HCT116 (cell line): ENCODE measurements at regions not wholly inside any gene's neighbourhood (a gene's known extent, or its start where the extent isn't known, plus 50 kb on each side); places are given as distances from the start of the nearest gene placed in this dataset.

Source experiments
- ATAC-seq: fragments of 200-7000 bp; cut with Tn5 transposase; 2 replicates; pipeline ENCODE4 v1.9.1; 2020; ENCODE audit warnings: mild to moderate bottlenecking, moderate library complexity
- BruUV-seq: library from RNA; stranded (reverse); fragments of 400-500 nt; replicated peaks from 2 replicates; lab custom pipeline; 2021; lab: Mats Ljungman, UMichigan
- CTCF ChIA-PET: fragments of 300-600 bp; sonication (Branson Sonifier 250); formaldehyde crosslinking; loops from one replicate; lab custom pipeline; 2021; ENCODE audit warnings: antibody characterized with exemption; lab: Charles Lee
- POLR2A ChIA-PET: fragments of 300-600, 350-600 bp; sonication (Branson Sonifier 250); formaldehyde crosslinking; loops from one replicate; lab custom pipeline; 2021; ENCODE audit warnings: antibody characterized with exemption; lab: Charles Lee
- RAD21 ChIA-PET, 2 experiments: fragments of 300-600 bp; sonication (Branson Sonifier 250); formaldehyde crosslinking; loops; one replicate each; lab custom pipeline; 2023; ENCODE audit warnings: low total read pairs in 2 of 2; ENCODE audit not compliant: uncharacterized antibody in 2 of 2, unreplicated experiment in 2 of 2, low non-redundant PET in 1 of 2; lab: Charles Lee
- DNase-seq: peaks from one replicate; pipeline ENCODE4 v3.0.0-alpha.2; 2010; ENCODE audit warnings: low read depth, low spot score
- H2AFZ ChIP-seq: fragments of 200-600 bp; shearing (Covaris generic), sonication (generic); 2 replicates; pipeline ENCODE4 v1.6.1; 2017; ENCODE audit warnings: low read depth, mixed run types, mixed read lengths, antibody characterized with exemption, low read length; ENCODE audit not compliant: poor library complexity, severe bottlenecking
- H3K27ac ChIP-seq: 2 replicates; pipeline ENCODE4 v1.5.1; 2012; ENCODE audit warnings: low read depth, low read length
- H3K27me3 ChIP-seq: fragments of 200-600 bp; sonication (generic); 2 replicates; pipeline ENCODE4 v1.6.1; 2016; ENCODE audit warnings: mixed run types, low read length, mixed read lengths; ENCODE audit not compliant: insufficient read depth
- H3K36me3 ChIP-seq, 2 experiments: fragments of 200-500 bp in 1 of 2; fragments of 200-600 bp in 1 of 2; sonication (Bioruptor generic) in 1 of 2; sonication (generic) in 1 of 2; 2 replicates each; pipeline versions ENCODE4 v1.5.1 to v1.6.1; 2014 to 2016; ENCODE audit warnings: low read length in 2 of 2, inconsistent platforms in 1 of 2, mixed read lengths in 1 of 2, mixed run types in 1 of 2; ENCODE audit not compliant: insufficient read depth in 2 of 2, control insufficient read depth in 1 of 2
- H3K4me1 ChIP-seq, 2 experiments: fragments of 200-600 bp in 1 of 2; sonication (generic) in 1 of 2; 2 replicates each; pipeline versions ENCODE4 v1.5.1 to v1.6.1; 2012 to 2017; ENCODE audit warnings: low read length in 2 of 2, inconsistent platforms in 1 of 2, mild to moderate bottlenecking in 1 of 2, mixed read lengths in 1 of 2, mixed run types in 1 of 2, moderate library complexity in 1 of 2; ENCODE audit not compliant: insufficient read depth in 2 of 2, control insufficient read depth in 1 of 2
- H3K4me2 ChIP-seq: fragments of 200-600 bp; sonication (generic); 2 replicates; pipeline ENCODE4 v1.6.1; 2017; ENCODE audit warnings: mixed run types, low read length, mixed read lengths
- H3K4me3 ChIP-seq, 2 experiments: fragments of 200-600 bp in 1 of 2; sonication (generic) in 1 of 2; replicated peaks in 1 of 2; 2 replicates each; pipeline ENCODE4 v1.5.1; 2011 to 2016; ENCODE audit warnings: low read length in 2 of 2, control low read depth in 1 of 2, low read depth in 1 of 2, mild to moderate bottlenecking in 1 of 2, mixed read lengths in 1 of 2, mixed run types in 1 of 2
- H3K79me2 ChIP-seq: fragments of 200-600 bp; sonication (generic); 2 replicates; pipeline ENCODE4 v1.6.1; 2017; ENCODE audit warnings: mild to moderate bottlenecking, mixed run types, low read length, moderate library complexity, mixed read lengths; ENCODE audit not compliant: insufficient read depth
- H3K9ac ChIP-seq: fragments of 200-600 bp; sonication (generic); 2 replicates; pipeline ENCODE4 v1.6.1; 2016; ENCODE audit warnings: low read length, mixed read lengths
- H3K9me2 ChIP-seq: fragments of 200-600 bp; sonication (generic), shearing (Covaris generic); 2 replicates; pipeline ENCODE4 v1.6.1; 2017; ENCODE audit warnings: mixed run types, mild to moderate bottlenecking, moderate library complexity; ENCODE audit not compliant: insufficient read depth
- H3K9me3 ChIP-seq, 2 experiments: fragments of 200-500 bp in 1 of 2; fragments of 200-600 bp in 1 of 2; sonication (Bioruptor generic) in 1 of 2; sonication (generic) in 1 of 2; 2 replicates each; pipeline ENCODE4 v1.6.1; 2014 to 2017; ENCODE audit warnings: low read length in 2 of 2, mixed read lengths in 2 of 2, inconsistent platforms in 1 of 2, low read depth in 1 of 2, mild to moderate bottlenecking in 1 of 2, mixed run types in 1 of 2, moderate library complexity in 1 of 2; ENCODE audit not compliant: control insufficient read depth in 1 of 2, insufficient read depth in 1 of 2
- H4K20me1 ChIP-seq: fragments of 200-600 bp; sonication (generic), shearing (Covaris generic); 2 replicates; pipeline ENCODE4 v1.6.1; 2017; ENCODE audit warnings: mixed run types, mild to moderate bottlenecking, moderate library complexity; ENCODE audit not compliant: insufficient read depth
- CEBPB ChIP-seq: IDR thresholded peaks from 2 replicates; pipeline ENCODE4 v1.6.1; 2012; ENCODE audit warnings: low read depth
- JUND ChIP-seq: IDR thresholded peaks from 2 replicates; pipeline ENCODE4 v1.6.1; 2012
- SIN3A ChIP-seq: IDR thresholded peaks from 2 replicates; pipeline ENCODE4 v1.6.1; 2012; ENCODE audit warnings: low read depth
- SP1 ChIP-seq: IDR thresholded peaks from 2 replicates; pipeline ENCODE4 v1.6.1; 2012; ENCODE audit warnings: low read depth
- intact Hi-C: fragments of 100-400 bp; cut with micrococcal nuclease; formaldehyde crosslinking; loops from 2 replicates; pipeline ENCODE4 v1.10.0; 2022
- TF ChIP-seq, protein P1 (sequence below): IDR thresholded peaks from 2 replicates; pipeline ENCODE4 v1.6.1; 2012
- TF ChIP-seq, protein P2 (sequence below): IDR thresholded peaks from 2 replicates; pipeline ENCODE4 v1.6.1; 2012; ENCODE audit warnings: low read depth
- TF ChIP-seq, protein P3 (sequence below): IDR thresholded peaks from 2 replicates; pipeline ENCODE4 v1.6.1; 2012

DNA sequence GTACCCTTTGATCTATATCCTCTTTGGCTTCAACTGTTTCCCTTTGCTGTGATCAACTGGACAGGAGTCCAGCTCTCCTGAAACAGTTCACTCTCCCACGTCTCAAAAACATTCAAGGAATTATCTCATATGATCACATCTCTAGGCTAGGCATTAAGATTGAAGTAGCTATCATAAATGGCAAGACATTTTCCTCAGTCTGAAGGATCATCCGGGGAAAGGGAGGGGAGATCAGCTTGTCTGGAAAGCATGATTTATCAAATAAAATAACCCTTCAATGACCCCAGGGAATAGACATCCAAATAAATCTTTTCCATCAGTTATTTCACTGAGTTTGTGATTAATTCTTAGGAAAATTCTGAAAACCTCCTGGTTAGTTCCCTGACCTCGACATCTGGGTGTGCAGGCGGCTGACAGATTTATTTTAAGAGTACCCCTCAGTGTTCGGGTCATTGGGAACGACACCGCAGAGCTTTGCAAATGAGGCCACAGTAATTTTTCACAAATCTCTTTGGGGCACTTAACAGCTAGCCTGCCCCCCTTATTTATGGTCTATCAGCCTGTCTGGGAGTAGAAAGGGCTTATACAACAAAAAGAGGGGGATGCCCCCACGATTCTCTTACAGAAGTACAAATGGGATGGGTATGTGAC, 65.8 kb downstream of the NSMCE3 start:
- ATAC-seq = no peak
- Histone ChIP-seq H3K4me3 (no peak overlapping the region), H3K36me3 (no peaks in the 10 kb centered on the region), H4K20me1 (no peaks in the 10 kb centered on the region), H3K27ac (no peak overlapping the region), H2AFZ (no peak overlapping the region), H3K4me1 (peaks cover 0 to 8% of the 10 kb centered on the region in 2 experiments; a peak in 2 of 4 replicates), H3K9ac (no peak overlapping the region), H3K9me3 (no peaks in the 10 kb centered on the region), H3K4me2 (no peak overlapping the region), H3K79me2 (no peaks in the 10 kb centered on the region), H3K27me3 (peaks cover 46% of the 10 kb centered on the region; the same call in 1 of the 2 replicates), H3K9me2 (no peaks in the 10 kb centered on the region)
- CTCF ChIA-PET = no interaction called here
- POLR2A ChIA-PET = no interaction called here
- DNase-seq = no peak
- BruUV-seq = no TSS peak
- RAD21 ChIA-PET = no interaction called here
- intact Hi-C loops = no loop called here
- TF ChIP-seq SIN3A (no peak), CEBPB (no peak), JUND (no peak), SP1 (no peak)
- TF ChIP-seq, protein P1, sequence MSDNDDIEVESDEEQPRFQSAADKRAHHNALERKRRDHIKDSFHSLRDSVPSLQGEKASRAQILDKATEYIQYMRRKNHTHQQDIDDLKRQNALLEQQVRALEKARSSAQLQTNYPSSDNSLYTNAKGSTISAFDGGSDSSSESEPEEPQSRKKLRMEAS = no peak
- TF ChIP-seq, protein P2, sequence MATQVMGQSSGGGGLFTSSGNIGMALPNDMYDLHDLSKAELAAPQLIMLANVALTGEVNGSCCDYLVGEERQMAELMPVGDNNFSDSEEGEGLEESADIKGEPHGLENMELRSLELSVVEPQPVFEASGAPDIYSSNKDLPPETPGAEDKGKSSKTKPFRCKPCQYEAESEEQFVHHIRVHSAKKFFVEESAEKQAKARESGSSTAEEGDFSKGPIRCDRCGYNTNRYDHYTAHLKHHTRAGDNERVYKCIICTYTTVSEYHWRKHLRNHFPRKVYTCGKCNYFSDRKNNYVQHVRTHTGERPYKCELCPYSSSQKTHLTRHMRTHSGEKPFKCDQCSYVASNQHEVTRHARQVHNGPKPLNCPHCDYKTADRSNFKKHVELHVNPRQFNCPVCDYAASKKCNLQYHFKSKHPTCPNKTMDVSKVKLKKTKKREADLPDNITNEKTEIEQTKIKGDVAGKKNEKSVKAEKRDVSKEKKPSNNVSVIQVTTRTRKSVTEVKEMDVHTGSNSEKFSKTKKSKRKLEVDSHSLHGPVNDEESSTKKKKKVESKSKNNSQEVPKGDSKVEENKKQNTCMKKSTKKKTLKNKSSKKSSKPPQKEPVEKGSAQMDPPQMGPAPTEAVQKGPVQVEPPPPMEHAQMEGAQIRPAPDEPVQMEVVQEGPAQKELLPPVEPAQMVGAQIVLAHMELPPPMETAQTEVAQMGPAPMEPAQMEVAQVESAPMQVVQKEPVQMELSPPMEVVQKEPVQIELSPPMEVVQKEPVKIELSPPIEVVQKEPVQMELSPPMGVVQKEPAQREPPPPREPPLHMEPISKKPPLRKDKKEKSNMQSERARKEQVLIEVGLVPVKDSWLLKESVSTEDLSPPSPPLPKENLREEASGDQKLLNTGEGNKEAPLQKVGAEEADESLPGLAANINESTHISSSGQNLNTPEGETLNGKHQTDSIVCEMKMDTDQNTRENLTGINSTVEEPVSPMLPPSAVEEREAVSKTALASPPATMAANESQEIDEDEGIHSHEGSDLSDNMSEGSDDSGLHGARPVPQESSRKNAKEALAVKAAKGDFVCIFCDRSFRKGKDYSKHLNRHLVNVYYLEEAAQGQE = no peak
- TF ChIP-seq, protein P3, sequence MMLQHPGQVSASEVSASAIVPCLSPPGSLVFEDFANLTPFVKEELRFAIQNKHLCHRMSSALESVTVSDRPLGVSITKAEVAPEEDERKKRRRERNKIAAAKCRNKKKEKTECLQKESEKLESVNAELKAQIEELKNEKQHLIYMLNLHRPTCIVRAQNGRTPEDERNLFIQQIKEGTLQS = no peak
